ENCODE measurements at regions not wholly inside any gene's neighbourhood (a gene's known extent, or its start where the extent isn't known, plus 50 kb on each side); places are given as distances from the start of the nearest gene placed in this dataset.
A peak's percentile ranks its signal among the peaks of the same experiment; 100 is the strongest.

DNA sequence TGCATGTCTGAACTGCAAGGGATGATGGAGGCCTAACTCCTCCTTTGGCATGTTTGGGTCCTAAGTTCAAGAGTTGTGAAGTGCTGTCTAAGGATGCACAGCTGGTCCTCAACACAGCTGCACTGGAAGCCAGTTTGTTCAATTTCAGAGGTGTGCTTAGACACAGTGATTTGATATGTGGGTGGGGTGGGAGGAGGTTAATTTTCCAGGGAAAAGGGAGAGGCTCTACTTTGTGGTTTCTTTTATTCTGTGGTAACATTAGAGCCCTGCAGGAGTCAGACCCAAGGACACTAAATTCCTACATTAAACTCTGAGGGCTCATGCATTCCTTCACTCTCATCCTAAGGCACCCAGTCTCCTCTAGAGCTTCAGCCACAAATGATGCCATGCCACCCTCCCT, 188.4 kb upstream of the MAST4 start:
- Mint-ChIP-seq H3K36me3 (no peaks in the 10 kb centered on the region), H3K4me1 (no peaks in the 10 kb centered on the region), H3K27me3 (peaks cover 16% of the 10 kb centered on the region), H3K27ac (no peak overlapping the region), H3K9me3 (peaks cover 2% of the 10 kb centered on the region), H3K4me3 (no peak overlapping the region)
- DNase-seq: no peak

GRCh38 chr5:66408576-66408975, 187.6 kb upstream of the MAST4 start:
- no peaks in the 10 kb centered on the region for H3K36me3 Mint-ChIP-seq
- no peaks in the 10 kb centered on the region for H3K4me1 Mint-ChIP-seq
- H3K27ac Mint-ChIP-seq: no peak overlapping the region
- no peak overlapping the region for H3K4me3 Mint-ChIP-seq
- peaks cover 16% of the 10 kb centered on the region for H3K27me3 Mint-ChIP-seq
- H3K9me3 Mint-ChIP-seq: peaks cover 2% of the 10 kb centered on the region
- no peak for DNase-seq

- DNase-seq: no peak
- no peaks in the 10 kb centered on the region for H3K9me3 Mint-ChIP-seq
- peaks cover 11% of the 10 kb centered on the region for H3K27me3 Mint-ChIP-seq
- no peaks in the 10 kb centered on the region for H3K36me3 Mint-ChIP-seq
- H3K4me3 Mint-ChIP-seq: no peak overlapping the region
- H3K27ac Mint-ChIP-seq: no peak overlapping the region
- H3K4me1 Mint-ChIP-seq: no peaks in the 10 kb centered on the region
These were observed 186.1 kb upstream of the MAST4 start for GRCh38 chr5:66410122-66410521.

DNA sequence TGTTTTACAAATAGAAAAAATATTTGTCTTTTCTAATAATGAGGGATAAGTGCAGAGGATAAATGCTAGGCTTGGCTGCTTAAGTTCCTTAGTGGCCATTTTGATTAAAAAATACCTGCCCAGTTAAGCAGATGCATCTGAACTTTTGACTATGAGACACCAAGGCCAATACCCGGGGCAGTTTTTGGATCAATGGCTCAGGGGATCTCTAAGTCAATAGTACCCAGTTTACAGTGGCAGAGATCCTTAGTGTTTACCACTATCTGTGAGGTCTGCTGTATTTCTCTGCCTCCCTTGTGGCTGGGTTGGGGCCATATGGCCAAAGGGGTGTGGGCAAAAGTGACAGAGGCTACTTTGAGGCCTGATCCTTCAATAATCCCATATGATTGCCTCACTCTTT, 184.5 kb upstream of the MAST4 start:
- Mint-ChIP-seq H3K27ac (no peak overlapping the region), H3K9me3 (no peaks in the 10 kb centered on the region), H3K36me3 (no peaks in the 10 kb centered on the region), H3K27me3 (peaks cover 8% of the 10 kb centered on the region), H3K4me3 (no peak overlapping the region), H3K4me1 (no peaks in the 10 kb centered on the region)
- DNase-seq: no peak

DNA sequence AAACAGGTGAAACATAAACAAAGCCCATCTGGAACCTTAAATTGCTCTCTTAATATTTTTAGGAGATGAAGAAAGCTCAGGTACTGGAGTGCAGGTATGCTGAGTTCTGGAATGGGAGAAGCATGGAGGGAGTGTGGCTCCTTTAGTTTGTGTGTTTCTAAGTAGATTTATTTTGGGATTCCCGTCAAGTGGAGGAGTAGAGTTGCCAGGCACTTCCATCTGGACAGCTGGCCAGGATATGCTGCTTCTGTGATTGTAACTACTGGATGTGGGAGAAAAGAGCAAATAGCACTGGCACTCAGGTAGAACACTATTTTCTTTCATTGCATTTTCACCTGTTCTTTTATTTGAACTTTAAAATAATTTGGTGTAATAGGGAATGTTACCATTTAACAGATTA, 182.3 kb upstream of the MAST4 start:
- Mint-ChIP-seq H3K27ac (no peak overlapping the region), H3K4me3 (no peak overlapping the region), H3K27me3 (peaks cover 3% of the 10 kb centered on the region), H3K9me3 (no peaks in the 10 kb centered on the region), H3K36me3 (no peaks in the 10 kb centered on the region), H3K4me1 (no peaks in the 10 kb centered on the region)
- no peak for DNase-seq

- H3K4me1 Mint-ChIP-seq: no peaks in the 10 kb centered on the region
- no peak for DNase-seq
- H3K36me3 Mint-ChIP-seq: no peaks in the 10 kb centered on the region
- H3K27ac Mint-ChIP-seq: no peak overlapping the region
- no peaks in the 10 kb centered on the region for H3K9me3 Mint-ChIP-seq
- H3K4me3 Mint-ChIP-seq: no peak overlapping the region
- peaks cover 8% of the 10 kb centered on the region for H3K27me3 Mint-ChIP-seq
These were observed 181.0 kb upstream of the MAST4 start for GRCh38 chr5:66415208-66415607.

GRCh38 chr5:66416698-66417097, 179.5 kb upstream of the MAST4 start:
- no peak for DNase-seq
- no peaks in the 10 kb centered on the region for H3K4me1 Mint-ChIP-seq
- peaks cover 14% of the 10 kb centered on the region for H3K27me3 Mint-ChIP-seq
- H3K36me3 Mint-ChIP-seq: no peaks in the 10 kb centered on the region
- H3K9me3 Mint-ChIP-seq: no peaks in the 10 kb centered on the region
- H3K4me3 Mint-ChIP-seq: no peak overlapping the region
- no peak overlapping the region for H3K27ac Mint-ChIP-seq

- H3K36me3 Mint-ChIP-seq: no peaks in the 10 kb centered on the region
- no peaks in the 10 kb centered on the region for H3K4me1 Mint-ChIP-seq
- no peak for DNase-seq
- H3K9me3 Mint-ChIP-seq: no peaks in the 10 kb centered on the region
- H3K27me3 Mint-ChIP-seq: peaks cover 14% of the 10 kb centered on the region
- H3K4me3 Mint-ChIP-seq: no peak overlapping the region
- H3K27ac Mint-ChIP-seq: no peak overlapping the region
These were observed 178.4 kb upstream of the MAST4 start for GRCh38 chr5:66417781-66418180.

DNA sequence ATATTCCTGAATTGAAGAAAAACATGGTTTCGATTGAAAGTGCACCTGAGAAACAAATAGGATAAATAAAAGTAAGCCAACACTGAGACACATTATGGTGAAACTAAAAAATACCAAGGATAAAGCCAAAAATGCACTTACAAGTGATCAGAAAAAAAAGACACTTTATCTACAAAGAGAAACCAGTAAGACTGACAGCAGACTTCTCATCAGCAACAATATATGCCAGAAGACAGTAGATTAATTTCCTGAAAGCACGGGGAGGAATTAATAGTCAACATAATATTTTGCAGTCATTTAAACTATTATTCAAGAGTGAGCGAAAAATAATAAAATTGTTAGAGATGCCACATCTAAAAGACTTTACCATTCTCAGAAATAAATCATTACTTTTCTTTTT, 172.7 kb upstream of the MAST4 start:
- H3K9me3 Mint-ChIP-seq: peaks cover 5% of the 10 kb centered on the region
- no peak overlapping the region for H3K27ac Mint-ChIP-seq
- no peaks in the 10 kb centered on the region for H3K36me3 Mint-ChIP-seq
- H3K4me1 Mint-ChIP-seq: no peaks in the 10 kb centered on the region
- H3K27me3 Mint-ChIP-seq: peaks cover 11% of the 10 kb centered on the region
- no peak overlapping the region for H3K4me3 Mint-ChIP-seq
- no peak for DNase-seq

DNA sequence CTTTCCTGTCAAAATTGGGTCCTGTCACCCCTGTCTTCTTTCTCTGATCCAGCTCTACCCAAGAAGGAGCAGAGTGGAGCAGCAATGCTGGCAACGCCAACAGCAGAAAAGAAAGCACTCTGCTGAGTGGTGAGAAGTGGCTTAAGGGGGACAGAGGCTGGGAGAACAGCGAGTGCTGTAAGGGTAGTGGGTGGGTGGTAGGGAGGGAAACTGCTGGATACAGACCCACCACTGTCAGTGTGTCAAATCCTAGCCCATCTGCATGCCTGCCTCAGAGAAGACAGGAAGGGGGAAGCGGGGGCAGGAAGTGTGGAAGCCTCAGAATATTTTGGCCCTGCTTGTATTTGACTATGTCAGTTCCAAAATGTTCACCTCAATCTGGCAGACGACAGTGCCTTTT, 170.4 kb upstream of the MAST4 start:
- Mint-ChIP-seq H3K27ac (no peak overlapping the region), H3K36me3 (no peaks in the 10 kb centered on the region), H3K4me3 (no peak overlapping the region), H3K9me3 (peaks cover 5% of the 10 kb centered on the region), H3K27me3 (peaks cover 4% of the 10 kb centered on the region), H3K4me1 (no peaks in the 10 kb centered on the region)
- no peak for DNase-seq

DNA sequence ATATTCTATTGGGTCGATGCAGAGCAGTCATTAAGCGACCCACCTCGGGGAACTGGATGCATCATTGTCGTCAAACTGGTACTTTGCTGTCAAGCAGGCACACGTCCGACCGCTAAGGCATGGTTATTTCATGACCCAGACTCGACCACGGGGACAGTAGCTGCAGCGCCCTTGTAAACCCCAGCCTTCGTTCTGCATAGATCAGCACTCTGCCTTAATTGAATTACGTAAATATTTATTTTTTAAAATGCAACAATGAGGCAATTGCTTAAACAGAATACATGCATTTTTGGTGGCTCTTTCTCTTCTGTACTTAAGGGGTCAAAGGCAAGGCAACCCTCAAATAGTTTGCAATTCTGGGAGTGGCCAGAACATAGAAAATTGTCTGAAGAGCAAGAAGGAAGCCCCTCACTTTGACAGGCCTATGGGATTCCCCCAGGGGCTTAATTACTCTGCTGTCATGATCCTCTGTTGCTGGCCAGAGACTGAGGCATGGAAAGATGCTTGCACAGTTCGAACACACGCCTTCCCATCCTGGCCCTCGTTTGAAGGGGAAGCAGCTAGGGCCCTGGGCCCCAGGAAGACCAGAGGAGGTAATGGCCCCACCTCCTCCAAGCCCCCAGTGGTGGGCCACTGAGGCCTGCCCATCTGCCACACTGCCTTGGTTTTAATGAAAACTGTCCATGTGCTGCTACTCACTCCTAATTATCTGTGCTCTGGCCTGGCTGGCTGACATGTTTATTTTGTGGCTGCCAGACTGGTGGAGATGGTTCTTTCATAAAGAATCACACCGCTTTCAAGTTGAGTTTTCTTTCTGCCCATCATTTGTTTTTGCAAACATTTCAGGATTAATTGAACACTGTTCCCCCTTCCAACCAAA, 169.7 kb upstream of the MAST4 start:
- Mint-ChIP-seq H3K36me3 (no peaks in the 10 kb centered on the region), H3K4me3 (no peak overlapping the region), H3K9me3 (peaks cover 5% of the 10 kb centered on the region), H3K4me1 (no peaks in the 10 kb centered on the region), H3K27me3 (no peaks in the 10 kb centered on the region), H3K27ac (no peak overlapping the region)
- DNase-seq: no peak

- Mint-ChIP-seq H3K27ac (no peak overlapping the region), H3K9me3 (peaks cover 6% of the 10 kb centered on the region), H3K4me1 (no peaks in the 10 kb centered on the region), H3K36me3 (no peaks in the 10 kb centered on the region), H3K27me3 (no peaks in the 10 kb centered on the region), H3K4me3 (no peak overlapping the region)
- no peak for DNase-seq
These were observed 169.1 kb upstream of the MAST4 start for GRCh38 chr5:66427139-66427442.

DNA sequence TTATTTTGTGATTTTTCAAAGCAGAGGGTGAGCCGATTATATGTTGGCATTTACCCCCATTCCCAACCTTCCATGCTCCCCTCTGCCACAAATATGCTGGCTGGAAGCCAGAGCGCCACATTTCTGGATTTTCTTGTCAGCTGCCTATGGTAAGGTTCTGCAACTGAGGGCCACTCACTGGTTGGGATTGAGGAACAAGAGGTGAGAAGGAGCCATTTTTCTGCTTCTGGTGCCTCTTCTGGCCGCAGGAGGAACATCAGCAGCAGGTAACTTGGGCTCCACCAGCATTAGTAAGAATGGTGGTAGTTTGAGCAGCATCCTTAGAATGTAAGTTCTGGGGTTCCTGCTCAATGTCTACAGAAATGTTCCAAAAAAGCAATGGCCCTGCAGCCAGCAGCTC, 159.5 kb upstream of the MAST4 start:
- H3K27me3 Mint-ChIP-seq: peaks cover 4% of the 10 kb centered on the region
- no peak for DNase-seq
- H3K4me3 Mint-ChIP-seq: no peak overlapping the region
- no peaks in the 10 kb centered on the region for H3K36me3 Mint-ChIP-seq
- peaks cover 3% of the 10 kb centered on the region for H3K9me3 Mint-ChIP-seq
- peaks cover 9% of the 10 kb centered on the region for H3K4me1 Mint-ChIP-seq
- no peak overlapping the region for H3K27ac Mint-ChIP-seq

DNA sequence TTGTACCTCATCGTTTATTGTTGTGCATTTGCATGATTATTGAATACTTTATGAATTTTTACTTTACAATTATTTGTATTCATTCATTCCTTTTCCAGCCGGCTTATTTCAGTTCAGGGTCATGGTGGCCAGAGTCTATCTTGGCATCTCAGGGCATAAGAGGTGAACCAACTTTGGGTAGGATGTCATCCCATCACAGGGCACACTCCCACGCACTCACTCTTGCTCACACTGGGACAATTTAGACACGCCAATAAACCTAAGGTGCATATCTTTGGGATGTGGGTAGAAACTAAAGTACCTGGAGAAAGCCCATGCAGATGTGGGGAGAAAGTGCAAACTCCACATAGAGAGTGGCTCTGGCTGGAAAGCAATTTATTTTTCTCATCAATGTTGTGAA, 158.1 kb upstream of the MAST4 start:
- Mint-ChIP-seq H3K4me3 (no peak overlapping the region), H3K9me3 (no peaks in the 10 kb centered on the region), H3K36me3 (no peaks in the 10 kb centered on the region), H3K27ac (no peak overlapping the region), H3K27me3 (peaks cover 4% of the 10 kb centered on the region), H3K4me1 (peaks cover 9% of the 10 kb centered on the region)
- no peak for DNase-seq

DNA sequence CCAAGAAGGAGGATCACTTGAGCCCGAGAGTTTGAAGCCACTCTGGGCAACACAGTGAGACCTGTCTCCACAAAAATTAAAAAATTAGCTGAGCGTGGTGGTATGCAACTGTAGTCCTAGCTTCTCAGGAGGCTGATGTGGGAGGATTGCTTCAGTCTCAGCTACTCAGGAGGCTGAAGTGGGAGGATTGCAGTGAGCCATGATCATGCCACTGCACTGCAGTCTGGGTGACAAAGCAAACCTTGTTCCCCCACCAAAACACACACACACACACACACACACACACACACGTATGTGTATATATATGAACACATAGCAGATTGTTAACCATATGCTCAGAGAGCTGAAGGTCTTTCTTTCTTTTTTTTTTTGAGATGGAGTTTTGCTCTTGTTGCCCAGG, 157.5 kb upstream of the MAST4 start:
- Mint-ChIP-seq H3K9me3 (no peaks in the 10 kb centered on the region), H3K36me3 (no peaks in the 10 kb centered on the region)

GRCh38 chr5:66440202-66440680, 156.0 kb upstream of the MAST4 start:
- no peak overlapping the region for H3K4me3 Mint-ChIP-seq
- no peaks in the 10 kb centered on the region for H3K9me3 Mint-ChIP-seq
- H3K36me3 Mint-ChIP-seq: no peaks in the 10 kb centered on the region
- peaks cover 4% of the 10 kb centered on the region for H3K27me3 Mint-ChIP-seq
- H3K4me1 Mint-ChIP-seq: peaks cover 9% of the 10 kb centered on the region
- peak; percentile 24 for DNase-seq
- no peak overlapping the region for H3K27ac Mint-ChIP-seq

More for the DNA sequence above, 157.5 kb upstream of the MAST4 start:
- Mint-ChIP-seq H3K4me1 (peaks cover 9% of the 10 kb centered on the region), H3K27me3 (peaks cover 4% of the 10 kb centered on the region), H3K4me3 (no peak overlapping the region), H3K27ac (no peak overlapping the region)
- DNase-seq: no peak

Data from activated naive CD8-positive, alpha-beta T cell treated with anti-CD3 and anti-CD28 coated beads for 36 hours (primary cell).